SK-N-SH (cell line): ENCODE measurements at regions not wholly inside any gene's neighbourhood (a gene's known extent, or its start where the extent isn't known, plus 50 kb on each side); places are given as distances from the start of the nearest gene placed in this dataset.

Experiments
- CTCF ChIA-PET: fragments of 300-600, 350-600 bp; formaldehyde crosslinking; extraction: SDS; loops from one replicate; lab custom pipeline; 2021; lab: Yijun Ruan, JAX
- POLR2A ChIA-PET: fragments of 350-600 bp; sonication (Branson Sonifier 250); formaldehyde crosslinking; extraction: SDS; loops from one replicate; lab custom pipeline; 2020; ENCODE audit warnings: antibody characterized with exemption, inconsistent platforms; lab: Yijun Ruan, JAX
- DNase-seq: peaks from one replicate; pipeline ENCODE4 v3.0.0; 2012
- H2AFZ ChIP-seq: fragments of 200-600 bp; sonication (generic); 2 replicates; pipeline ENCODE4 v1.8.1; 2016; ENCODE audit warnings: antibody characterized with exemption, mild to moderate bottlenecking, low read depth
- H3F3A ChIP-seq: fragments of 200-600 bp; sonication (generic); replicated peaks from 2 replicates; pipeline ENCODE3; 2016; ENCODE audit warnings: antibody characterized with exemption, mild to moderate bottlenecking; ENCODE audit not compliant: insufficient read depth
- H3K27ac ChIP-seq, 2 experiments: fragments of 200-500 bp in 1 of 2; fragments of 200-600 bp in 1 of 2; sonication (Bioruptor generic) in 1 of 2; sonication (generic), shearing (Covaris generic) in 1 of 2; 2 replicates each; pipeline versions ENCODE4 v1.5.1 to v1.6.1; 2014 to 2016; ENCODE audit warnings: low read depth in 2 of 2, inconsistent platforms in 1 of 2, low read length in 1 of 2, mild to moderate bottlenecking in 1 of 2, mixed read lengths in 1 of 2
- H3K27me3 ChIP-seq: fragments of 200-600 bp; sonication (generic), shearing (Covaris generic); 2 replicates; pipeline ENCODE4 v1.6.1; 2016; ENCODE audit warnings: mixed run types; ENCODE audit not compliant: insufficient read depth
- H3K36me3 ChIP-seq, 2 experiments: fragments of 200-500 bp in 1 of 2; fragments of 200-600 bp in 1 of 2; sonication (Bioruptor generic) in 1 of 2; sonication (generic) in 1 of 2; replicated peaks in 1 of 2; 2 replicates each; pipeline versions ENCODE3 to v1.5.1; 2014 to 2016; ENCODE audit warnings: low read length in 1 of 2, mild to moderate bottlenecking in 1 of 2; ENCODE audit not compliant: insufficient read depth in 2 of 2, control insufficient read depth in 1 of 2
- H3K4me1 ChIP-seq, 2 experiments: fragments of 200-500 bp in 1 of 2; fragments of 200-600 bp in 1 of 2; sonication (Bioruptor generic) in 1 of 2; sonication (generic), shearing (Covaris generic) in 1 of 2; 2 replicates each; pipeline versions ENCODE4 v1.5.1 to v1.6.1; 2014 to 2016; ENCODE audit warnings: low read depth in 1 of 2, low read length in 1 of 2, mixed run types in 1 of 2; ENCODE audit not compliant: insufficient read depth in 2 of 2, control insufficient read depth in 1 of 2
- H3K4me2 ChIP-seq: fragments of 200-600 bp; sonication (generic), shearing (Covaris generic); 2 replicates; pipeline ENCODE4 v1.6.1; 2017; ENCODE audit warnings: mixed run types
- H3K4me3 ChIP-seq, 2 experiments: fragments of 200-500 bp in 1 of 2; fragments of 200-600 bp in 1 of 2; sonication (Bioruptor generic) in 1 of 2; sonication (generic), shearing (Covaris generic) in 1 of 2; 2 replicates each; pipeline versions ENCODE4 v1.5.1 to v1.8.1; 2014 to 2016; ENCODE audit warnings: low read depth in 2 of 2, inconsistent platforms in 1 of 2, low read length in 1 of 2, mild to moderate bottlenecking in 1 of 2, mixed read lengths in 1 of 2, moderate library complexity in 1 of 2
- H3K79me2 ChIP-seq: fragments of 200-600 bp; sonication (generic); 2 replicates; pipeline ENCODE4 v1.8.1; 2017; ENCODE audit warnings: mild to moderate bottlenecking; ENCODE audit not compliant: insufficient read depth
- H3K9ac ChIP-seq: fragments of 200-600 bp; sonication (generic); 2 replicates; pipeline ENCODE4 v1.6.1; 2017; ENCODE audit warnings: mixed run types
- H3K9me2 ChIP-seq: fragments of 200-600 bp; sonication (generic); 2 replicates; pipeline ENCODE4 v1.6.1; 2017; ENCODE audit warnings: mixed run types
- H3K9me3 ChIP-seq: fragments of 200-600 bp; sonication (generic); 2 replicates; pipeline ENCODE4 v1.6.1; 2017; ENCODE audit warnings: mixed run types, mild to moderate bottlenecking, moderate library complexity
- H4K20me1 ChIP-seq: fragments of 200-600 bp; sonication (generic); 2 replicates; pipeline ENCODE4 v1.6.1; 2017; ENCODE audit warnings: mild to moderate bottlenecking, mixed run types; ENCODE audit not compliant: insufficient read depth
- EZH2phosphoT487 ChIP-seq: fragments of 200-600 bp; sonication (generic); IDR thresholded peaks from 2 replicates; pipeline ENCODE4 v1.6.1; 2017; ENCODE audit warnings: low read depth, mixed run types, mild to moderate bottlenecking, antibody characterized with exemption, moderate library complexity, borderline replicate concordance
- FOXJ3 ChIP-seq: sonication (generic); formaldehyde crosslinking; IDR thresholded peaks from 2 replicates; pipeline ENCODE4 v1.5.1; 2020; ENCODE audit warnings: mild to moderate bottlenecking, missing genetic modification reagents
- FOXM1 ChIP-seq: IDR thresholded peaks from 2 replicates; pipeline ENCODE4 v1.4.0; 2012; ENCODE audit warnings: low read depth, mild to moderate bottlenecking
- MEF2A ChIP-seq: IDR thresholded peaks from 2 replicates; pipeline ENCODE4 v1.4.0; 2012; ENCODE audit warnings: low read depth, borderline replicate concordance
- NFIC ChIP-seq: IDR thresholded peaks from 2 replicates; pipeline ENCODE4 v1.4.0; 2012; ENCODE audit warnings: borderline replicate concordance
- NRF1 ChIP-seq: IDR thresholded peaks from 2 replicates; pipeline ENCODE4 v1.6.1; 2012; ENCODE audit warnings: low read depth, mild to moderate bottlenecking, low read length
- RAD21 ChIP-seq: IDR thresholded peaks from 2 replicates; pipeline ENCODE4 v1.6.1; 2012; ENCODE audit warnings: mild to moderate bottlenecking, low read length
- RCOR1 ChIP-seq: fragments of 150-350 bp; IDR thresholded peaks from 2 replicates; pipeline ENCODE4 v1.6.1; 2017; ENCODE audit warnings: antibody characterized with exemption, low read length
- REST ChIP-seq: IDR thresholded peaks from 2 replicates; pipeline ENCODE4 v1.6.1; 2012; ENCODE audit warnings: mild to moderate bottlenecking, low read depth, low read length, moderate library complexity
- RFX5 ChIP-seq: IDR thresholded peaks from 2 replicates; pipeline ENCODE4 v1.6.1; 2012; ENCODE audit warnings: mild to moderate bottlenecking, improper control_type of control experiment, low read length
- TEAD4 ChIP-seq: IDR thresholded peaks from 2 replicates; pipeline ENCODE4 v1.4.0; 2012; ENCODE audit warnings: mild to moderate bottlenecking, borderline replicate concordance; ENCODE audit not compliant: insufficient read depth
- USF1 ChIP-seq: IDR thresholded peaks from 2 replicates; pipeline ENCODE4 v1.4.0; 2012; ENCODE audit warnings: low read depth, borderline replicate concordance
- WGBS: methylation state at CpG from one replicate; pipeline ENCODE4 v1.1.6; 2017; ENCODE audit warnings: low lambda C conversion rate; 5-methylcytosine and 5-hydroxymethylcytosine counted together
- TF ChIP-seq, protein P1 (sequence below): fragments of 200-600 bp; sonication (generic); IDR thresholded peaks from 2 replicates; pipeline ENCODE4 v1.6.1; 2017; ENCODE audit warnings: antibody characterized with exemption, mild to moderate bottlenecking, moderate library complexity
- TF ChIP-seq, protein P2 (sequence below): IDR thresholded peaks from 2 replicates; pipeline ENCODE4 v1.4.0; 2012; ENCODE audit warnings: low read depth, borderline replicate concordance
- TF ChIP-seq, protein P3 (sequence below): IDR thresholded peaks from 2 replicates; pipeline ENCODE4; 2012

DNA sequence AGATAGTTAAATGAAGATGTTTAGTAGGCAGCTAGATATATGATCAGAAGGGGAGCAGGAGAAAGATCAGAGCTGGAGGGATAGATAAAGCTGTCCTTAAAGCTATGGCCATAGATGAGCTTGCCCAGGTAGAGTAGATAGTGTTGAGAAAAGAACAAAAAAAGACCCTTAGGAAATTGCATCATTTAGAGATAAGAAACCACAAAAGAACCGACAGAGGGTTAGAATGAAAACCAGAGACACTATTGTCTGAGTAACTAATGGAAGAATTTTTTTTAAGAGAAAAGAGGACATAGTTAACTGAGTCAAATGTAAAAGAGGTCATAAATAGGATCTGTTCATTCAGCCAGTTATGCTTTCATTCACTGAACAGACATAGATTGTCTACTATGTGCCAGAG lies 101.8 kb downstream of the TNFAIP3 start:
- WGBS, result 3% methylated on average over 1 of the region's 1 CpG
- CTCF ChIA-PET, result no interaction called here
- H3K4me2 ChIP-seq, result no peak overlapping the region
- no peak overlapping the region for H3K27ac ChIP-seq
- POLR2A ChIA-PET, result no interaction called here
- H3K9ac ChIP-seq, result no peak overlapping the region
- no peaks in the 10 kb centered on the region for H3K4me1 ChIP-seq
- no peaks in the 10 kb centered on the region for H3K27me3 ChIP-seq
- no peaks in the 10 kb centered on the region for H3K36me3 ChIP-seq
- H3K9me3 ChIP-seq, result no peaks in the 10 kb centered on the region
- no peak overlapping the region for H3K4me3 ChIP-seq
- no peak for DNase-seq
- no peaks in the 10 kb centered on the region for H4K20me1 ChIP-seq
- H3K9me2 ChIP-seq, result no peaks in the 10 kb centered on the region
- TF ChIP-seq NFIC (no peak), TEAD4 (no peak), USF1 (no peak), REST (no peak), EZH2phosphoT487 (no peak), FOXM1 (no peak), RFX5 (no peak), NRF1 (no peak), RAD21 (no peak), MEF2A (no peak), FOXJ3 (CRISPR knock-in tag) (no peak), RCOR1 (no peak)
- TF ChIP-seq, protein P1, sequence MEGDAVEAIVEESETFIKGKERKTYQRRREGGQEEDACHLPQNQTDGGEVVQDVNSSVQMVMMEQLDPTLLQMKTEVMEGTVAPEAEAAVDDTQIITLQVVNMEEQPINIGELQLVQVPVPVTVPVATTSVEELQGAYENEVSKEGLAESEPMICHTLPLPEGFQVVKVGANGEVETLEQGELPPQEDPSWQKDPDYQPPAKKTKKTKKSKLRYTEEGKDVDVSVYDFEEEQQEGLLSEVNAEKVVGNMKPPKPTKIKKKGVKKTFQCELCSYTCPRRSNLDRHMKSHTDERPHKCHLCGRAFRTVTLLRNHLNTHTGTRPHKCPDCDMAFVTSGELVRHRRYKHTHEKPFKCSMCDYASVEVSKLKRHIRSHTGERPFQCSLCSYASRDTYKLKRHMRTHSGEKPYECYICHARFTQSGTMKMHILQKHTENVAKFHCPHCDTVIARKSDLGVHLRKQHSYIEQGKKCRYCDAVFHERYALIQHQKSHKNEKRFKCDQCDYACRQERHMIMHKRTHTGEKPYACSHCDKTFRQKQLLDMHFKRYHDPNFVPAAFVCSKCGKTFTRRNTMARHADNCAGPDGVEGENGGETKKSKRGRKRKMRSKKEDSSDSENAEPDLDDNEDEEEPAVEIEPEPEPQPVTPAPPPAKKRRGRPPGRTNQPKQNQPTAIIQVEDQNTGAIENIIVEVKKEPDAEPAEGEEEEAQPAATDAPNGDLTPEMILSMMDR, result no peak
- TF ChIP-seq, protein P2, sequence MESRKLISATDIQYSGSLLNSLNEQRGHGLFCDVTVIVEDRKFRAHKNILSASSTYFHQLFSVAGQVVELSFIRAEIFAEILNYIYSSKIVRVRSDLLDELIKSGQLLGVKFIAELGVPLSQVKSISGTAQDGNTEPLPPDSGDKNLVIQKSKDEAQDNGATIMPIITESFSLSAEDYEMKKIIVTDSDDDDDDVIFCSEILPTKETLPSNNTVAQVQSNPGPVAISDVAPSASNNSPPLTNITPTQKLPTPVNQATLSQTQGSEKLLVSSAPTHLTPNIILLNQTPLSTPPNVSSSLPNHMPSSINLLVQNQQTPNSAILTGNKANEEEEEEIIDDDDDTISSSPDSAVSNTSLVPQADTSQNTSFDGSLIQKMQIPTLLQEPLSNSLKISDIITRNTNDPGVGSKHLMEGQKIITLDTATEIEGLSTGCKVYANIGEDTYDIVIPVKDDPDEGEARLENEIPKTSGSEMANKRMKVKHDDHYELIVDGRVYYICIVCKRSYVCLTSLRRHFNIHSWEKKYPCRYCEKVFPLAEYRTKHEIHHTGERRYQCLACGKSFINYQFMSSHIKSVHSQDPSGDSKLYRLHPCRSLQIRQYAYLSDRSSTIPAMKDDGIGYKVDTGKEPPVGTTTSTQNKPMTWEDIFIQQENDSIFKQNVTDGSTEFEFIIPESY, result no peak
- TF ChIP-seq, protein P3, sequence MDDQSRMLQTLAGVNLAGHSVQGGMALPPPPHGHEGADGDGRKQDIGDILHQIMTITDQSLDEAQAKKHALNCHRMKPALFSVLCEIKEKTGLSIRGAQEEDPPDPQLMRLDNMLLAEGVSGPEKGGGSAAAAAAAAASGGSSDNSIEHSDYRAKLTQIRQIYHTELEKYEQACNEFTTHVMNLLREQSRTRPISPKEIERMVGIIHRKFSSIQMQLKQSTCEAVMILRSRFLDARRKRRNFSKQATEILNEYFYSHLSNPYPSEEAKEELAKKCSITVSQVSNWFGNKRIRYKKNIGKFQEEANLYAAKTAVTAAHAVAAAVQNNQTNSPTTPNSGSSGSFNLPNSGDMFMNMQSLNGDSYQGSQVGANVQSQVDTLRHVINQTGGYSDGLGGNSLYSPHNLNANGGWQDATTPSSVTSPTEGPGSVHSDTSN, result no peak
- H3K79me2 ChIP-seq, result no peaks in the 10 kb centered on the region
- H2AFZ ChIP-seq, result no peak overlapping the region
- H3F3A ChIP-seq, result no peaks in the 10 kb centered on the region
